Caco-2 (cell line): ENCODE measurements at regions not wholly inside any gene's neighbourhood (a gene's known extent, or its start where the extent isn't known, plus 50 kb on each side); places are given as distances from the start of the nearest gene placed in this dataset.

ENCODE experiments used
- BruUV-seq: library from RNA; stranded (reverse); fragments of 400-500 nt; replicated peaks from 2 replicates; lab custom pipeline; 2021; lab: Mats Ljungman, UMichigan
- CTCF ChIA-PET: fragments of 300-600 bp; sonication (Branson Sonifier 250); formaldehyde crosslinking; loops from one replicate; lab custom pipeline; 2022; ENCODE audit warnings: antibody characterized with exemption; lab: Charles Lee
- POLR2A ChIA-PET: fragments of 300-600 bp; sonication (Branson Sonifier 250); formaldehyde crosslinking; loops from one replicate; lab custom pipeline; 2022; ENCODE audit warnings: antibody characterized with exemption; lab: Charles Lee
- DNase-seq, 2 experiments: peaks; one replicate each; pipeline versions ENCODE4 v3.0.0 to v3.0.0-alpha.2; 2020 to 2022
- H3K27me3 ChIP-seq: replicated peaks from 2 replicates; pipeline ENCODE4 v1.6.0; 2011; ENCODE audit warnings: low read length; ENCODE audit not compliant: control insufficient read depth, insufficient read depth
- H3K36me3 ChIP-seq: 2 replicates; pipeline ENCODE4 v1.5.1; 2011; ENCODE audit warnings: low read length; ENCODE audit not compliant: control insufficient read depth, insufficient read depth
- H3K4me1 ChIP-seq: fragments of 250-450 bp; sonication (Bioruptor Pico); 2 replicates; pipeline ENCODE4 v1.5.1; 2020; ENCODE audit warnings: mild to moderate bottlenecking
- H3K4me3 ChIP-seq: 2 replicates; pipeline ENCODE4 v1.5.1; 2011; ENCODE audit warnings: low read depth, mild to moderate bottlenecking, control low read depth, low read length
- H3K9me3 ChIP-seq: fragments of 250-450 bp; sonication (Bioruptor Pico); 2 replicates; pipeline ENCODE4 v1.5.1; 2020; ENCODE audit warnings: mild to moderate bottlenecking, moderate library complexity
- H3K27ac Mint-ChIP-seq: one replicate; pipeline ENCODE4 v1.8.0; 2022; ENCODE audit warnings: mixed read lengths; ENCODE audit not compliant: unreplicated experiment
- H3K27me3 Mint-ChIP-seq: one replicate; pipeline ENCODE4 v1.8.0; 2022; ENCODE audit warnings: mixed read lengths; ENCODE audit not compliant: insufficient read depth, unreplicated experiment
- H3K36me3 Mint-ChIP-seq: one replicate; pipeline ENCODE4 v1.8.0; 2022; ENCODE audit warnings: mild to moderate bottlenecking, mixed read lengths; ENCODE audit not compliant: insufficient read depth, unreplicated experiment
- H3K4me1 Mint-ChIP-seq: one replicate; pipeline ENCODE4 v1.8.0; 2022; ENCODE audit warnings: low read depth, mixed read lengths; ENCODE audit not compliant: unreplicated experiment
- H3K4me3 Mint-ChIP-seq: one replicate; pipeline ENCODE4 v1.8.0; 2022; ENCODE audit warnings: mild to moderate bottlenecking, moderate library complexity, mixed read lengths; ENCODE audit not compliant: unreplicated experiment
- H3K9me3 Mint-ChIP-seq: one replicate; pipeline ENCODE4 v1.8.0; 2022; ENCODE audit warnings: mixed read lengths; ENCODE audit not compliant: unreplicated experiment
- CTCF ChIP-seq, 2 experiments: fragments of 200-600 bp in 1 of 2; IDR thresholded peaks; 1 replicate in 1 of 2; 2 replicates in 1 of 2; pipeline versions ENCODE4 v1.5.1 to v1.8.0; 2011 to 2022; ENCODE audit warnings: antibody characterized with exemption in 1 of 2, control low read depth in 1 of 2, inconsistent platforms in 1 of 2, low read depth in 1 of 2, low read length in 1 of 2, mild to moderate bottlenecking in 1 of 2, moderate library complexity in 1 of 2; ENCODE audit not compliant: insufficient read depth in 1 of 2, severe bottlenecking in 1 of 2, unreplicated experiment in 1 of 2
- intact Hi-C: fragments of 100-400 bp; cut with micrococcal nuclease; formaldehyde crosslinking; loops from one replicate; pipeline ENCODE4 v1.10.0; 2022; ENCODE audit not compliant: unreplicated experiment

- Histone ChIP-seq H3K9me3 (no peaks in the 10 kb centered on the region; the same call in 1 of the 2 replicates), H3K4me3 (no peak overlapping the region), H3K27me3 (no peaks in the 10 kb centered on the region), H3K4me1 (no peaks in the 10 kb centered on the region; the same call in 1 of the 2 replicates), H3K36me3 (no peaks in the 10 kb centered on the region)
- no peak for TF ChIP-seq CTCF (IDR thresholded peaks at IDR 0.05; ENCODE audit: insufficient read depth in 1 of 2, low read depth in 1 of 2, low read length in 1 of 2, severe bottlenecking in 1 of 2, unreplicated experiment in 1 of 2)
- H3K9me3 Mint-ChIP-seq: peaks cover 9% of the 10 kb centered on the region
- no peaks in the 10 kb centered on the region for H3K4me1 Mint-ChIP-seq
- CTCF ChIA-PET: no interaction called here
- intact Hi-C loops: no loop called here
- peaks cover 3% of the 10 kb centered on the region for H3K27me3 Mint-ChIP-seq
- no peak overlapping the region for H3K27ac Mint-ChIP-seq
- no peak overlapping the region for H3K4me3 Mint-ChIP-seq
- H3K36me3 Mint-ChIP-seq: no peaks in the 10 kb centered on the region
- BruUV-seq: no TSS peak
- no peak for DNase-seq
- POLR2A ChIA-PET: no interaction called here
Observed at GRCh38 chr14:38063711-38064320, 143.9 kb upstream of the SSTR1 start.

- CTCF ChIA-PET: no interaction called here
- no peaks in the 10 kb centered on the region for H3K36me3 Mint-ChIP-seq
- H3K27ac Mint-ChIP-seq: no peak overlapping the region
- POLR2A ChIA-PET: no interaction called here
- BruUV-seq: no TSS peak
- no peak for TF ChIP-seq CTCF (IDR thresholded peaks at IDR 0.05; ENCODE audit: insufficient read depth in 1 of 2, low read depth in 1 of 2, low read length in 1 of 2, severe bottlenecking in 1 of 2, unreplicated experiment in 1 of 2)
- no peak overlapping the region for H3K4me3 Mint-ChIP-seq
- DNase-seq: no peak
- H3K9me3 Mint-ChIP-seq: peaks cover 9% of the 10 kb centered on the region
- no peak overlapping the region for H3K4me3 ChIP-seq
- intact Hi-C loops: no loop called here
- peaks cover 3% of the 10 kb centered on the region for H3K27me3 Mint-ChIP-seq
- H3K4me1 Mint-ChIP-seq: no peaks in the 10 kb centered on the region
- no peaks in the 10 kb centered on the region for H3K36me3 ChIP-seq
- no peaks in the 10 kb centered on the region for H3K27me3 ChIP-seq
- no peaks in the 10 kb centered on the region; the same call in 1 of the 2 replicates for H3K4me1 ChIP-seq
- H3K9me3 ChIP-seq: no peaks in the 10 kb centered on the region; the same call in 1 of the 2 replicates
Observed at GRCh38 chr14:38065106-38065762, 142.5 kb upstream of the SSTR1 start.

GRCh38 chr14:38070061-38070588, 137.6 kb upstream of the SSTR1 start:
- H3K36me3 Mint-ChIP-seq: no peaks in the 10 kb centered on the region
- no peak overlapping the region for H3K4me3 Mint-ChIP-seq
- no peak overlapping the region for H3K27ac Mint-ChIP-seq
- H3K27me3 Mint-ChIP-seq: peaks cover 3% of the 10 kb centered on the region
- no peaks in the 10 kb centered on the region for H3K27me3 ChIP-seq
- H3K36me3 ChIP-seq: no peaks in the 10 kb centered on the region
- no peaks in the 10 kb centered on the region; the same call in 1 of the 2 replicates for H3K4me1 ChIP-seq
- no peaks in the 10 kb centered on the region for H3K9me3 ChIP-seq
- H3K9me3 Mint-ChIP-seq: no peaks in the 10 kb centered on the region
- no peak for DNase-seq
- intact Hi-C loops: no loop called here
- no TSS peak for BruUV-seq
- H3K4me3 ChIP-seq: no peak overlapping the region
- H3K4me1 Mint-ChIP-seq: no peaks in the 10 kb centered on the region
- no peak for TF ChIP-seq CTCF (IDR thresholded peaks at IDR 0.05; ENCODE audit: insufficient read depth in 1 of 2, low read depth in 1 of 2, low read length in 1 of 2, severe bottlenecking in 1 of 2, unreplicated experiment in 1 of 2)
- CTCF ChIA-PET: no interaction called here
- POLR2A ChIA-PET: no interaction called here
